ENCODE measurements at regions not wholly inside any gene's neighbourhood (a gene's known extent, or its start where the extent isn't known, plus 50 kb on each side); places are given as distances from the start of the nearest gene placed in this dataset.

- DNase-seq, result no peak
Observed at GRCh38 chr6:113741651-113742050, 115.5 kb upstream of the MARCKS start.

GRCh38 chr6:113742342-113742741 is 114.8 kb upstream of the MARCKS start:
- no peak for DNase-seq

- DNase-seq, result no peak
Observed at GRCh38 chr6:113744861-113745260, 112.3 kb upstream of the MARCKS start.

GRCh38 chr6:113750151-113750855 is 106.8 kb upstream of the MARCKS start:
- no peak for DNase-seq

DNA sequence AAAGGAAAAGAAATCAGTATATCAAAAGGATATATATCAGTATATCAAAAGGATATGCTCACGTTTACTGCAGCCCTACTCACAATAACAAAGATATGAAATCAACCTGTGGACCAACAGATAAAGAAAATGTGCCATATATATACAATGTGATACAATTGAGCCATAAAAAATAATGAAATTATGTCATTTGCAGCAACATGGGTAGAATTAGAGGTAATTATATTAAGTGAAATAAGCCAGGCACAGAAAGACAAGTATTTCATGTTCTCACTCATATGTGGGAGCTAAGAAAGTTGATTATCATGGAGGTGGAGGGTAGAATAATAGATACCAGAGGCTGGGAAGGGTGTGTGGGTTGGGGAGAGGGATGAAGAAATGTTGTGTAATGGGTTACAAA is 102.9 kb upstream of the MARCKS start:
- no peak for DNase-seq

DNA sequence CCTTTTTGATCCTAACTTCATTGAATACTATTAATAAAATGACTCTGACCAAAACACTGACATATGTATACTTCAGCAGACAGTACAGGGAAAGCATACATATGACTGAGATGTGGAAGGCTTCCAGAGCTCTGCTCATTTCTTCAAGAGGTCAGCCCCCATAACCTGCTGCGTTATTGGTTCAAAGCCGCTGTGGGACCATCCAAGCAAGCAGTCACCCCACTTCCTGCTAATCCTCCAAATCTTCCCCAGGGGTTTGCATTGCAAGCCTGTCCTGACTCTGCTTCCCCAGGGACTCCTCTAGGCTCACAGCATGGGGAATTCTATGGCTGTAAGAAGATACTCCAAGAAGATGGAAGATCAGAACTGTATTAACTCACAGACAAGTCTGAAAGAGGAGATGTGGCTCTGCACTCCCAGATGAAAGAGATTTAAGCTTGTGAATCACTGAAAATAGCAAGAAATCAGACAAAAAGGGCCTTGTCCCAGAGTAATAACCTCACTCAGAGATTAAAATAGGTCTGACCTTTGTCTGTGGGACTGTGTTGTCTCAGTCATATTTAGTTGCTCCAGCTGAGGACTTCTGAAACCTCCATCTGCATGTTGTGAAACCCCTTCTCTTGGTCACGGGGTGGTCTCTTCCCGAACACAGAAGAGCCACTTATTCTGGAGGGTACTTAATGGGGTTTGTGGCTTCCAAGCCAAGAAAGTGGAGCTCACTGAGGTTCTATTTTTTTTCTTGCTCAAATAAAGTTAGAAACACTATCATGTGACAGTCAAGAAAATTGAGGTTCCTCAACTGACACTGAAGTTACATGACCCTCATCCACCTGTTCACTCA is 101.5 kb upstream of the MARCKS start:
- no peak for DNase-seq

DNA sequence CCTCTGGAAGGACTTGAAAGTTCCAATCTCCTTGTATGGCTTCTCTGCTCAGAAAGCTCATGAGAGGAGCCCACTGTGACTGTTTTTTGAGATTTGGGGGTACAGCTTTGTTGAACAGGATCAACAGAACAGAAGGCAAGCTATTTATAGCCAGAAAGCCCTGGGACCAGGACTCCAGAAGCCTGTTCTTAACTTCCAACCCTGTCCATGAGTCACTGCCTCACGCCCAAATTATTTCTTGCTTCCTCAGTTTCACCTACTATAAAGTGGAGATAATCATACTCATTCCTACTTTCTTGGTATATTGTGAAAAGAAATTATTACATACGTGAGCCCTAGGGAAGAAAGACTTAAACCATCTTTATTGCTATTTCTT is 100.9 kb upstream of the MARCKS start:
- DNase-seq, result no peak

DNA sequence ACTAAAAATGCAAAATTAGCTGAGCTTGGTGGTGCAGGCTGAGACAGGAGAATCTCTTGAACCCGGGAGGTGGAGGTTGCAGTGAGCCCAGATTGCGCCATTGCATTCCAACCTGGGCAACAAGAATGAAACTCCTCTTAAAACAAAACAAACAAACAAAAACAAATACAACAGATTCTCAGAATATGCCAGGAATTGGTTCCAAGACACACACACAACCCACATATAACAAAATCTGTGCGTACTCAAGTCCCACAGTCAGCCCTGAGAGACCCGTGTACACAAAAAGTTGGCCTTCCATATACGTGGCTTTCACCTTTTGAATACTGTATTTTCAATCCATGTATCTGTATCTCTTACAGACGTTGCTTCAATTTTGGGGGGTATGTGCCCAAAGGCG is 98.9 kb upstream of the MARCKS start:
- no peak for DNase-seq

- no peak for DNase-seq
Observed at GRCh38 chr6:113758826-113759574, 98.1 kb upstream of the MARCKS start.

DNA sequence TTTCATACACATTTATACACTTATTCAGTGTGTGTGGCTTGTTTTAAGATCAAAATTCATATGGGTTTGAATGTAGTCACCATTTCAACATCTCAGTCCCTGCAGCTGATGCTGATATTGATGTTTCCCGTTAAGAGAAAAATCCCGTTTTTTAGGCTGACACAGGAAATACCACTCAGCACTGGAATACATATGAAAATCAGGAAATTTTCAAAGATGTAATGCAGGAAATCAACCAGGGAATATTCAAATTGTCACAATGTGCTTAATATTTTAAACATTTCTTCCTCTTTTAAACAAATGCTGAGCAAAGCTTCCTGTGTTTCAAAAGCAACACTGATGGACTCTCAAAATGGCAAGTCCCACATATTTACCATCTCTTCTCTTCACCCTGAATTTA is 94.5 kb upstream of the MARCKS start:
- DNase-seq, result no peak

DNA sequence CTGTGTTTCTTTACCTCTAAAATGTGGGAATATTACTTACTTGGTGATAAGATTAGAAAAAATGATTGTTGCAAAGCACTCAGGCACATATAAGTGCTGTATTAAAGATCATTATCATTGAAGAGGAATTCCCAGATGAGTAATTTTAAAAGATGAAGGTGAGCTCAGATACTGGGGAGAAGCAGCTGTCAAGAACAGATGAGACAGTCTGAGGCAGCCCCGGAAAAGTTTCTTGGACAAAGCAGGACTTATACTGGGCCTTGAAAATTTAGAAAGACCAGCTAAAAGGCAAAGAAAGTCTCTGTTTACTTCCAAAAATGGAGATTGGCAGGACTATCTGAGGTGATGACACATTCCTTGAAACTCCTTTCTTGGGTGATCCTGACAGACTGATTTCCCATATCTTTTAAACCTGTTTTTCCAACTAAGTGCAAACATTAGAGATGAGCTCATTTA is 93.8 kb upstream of the MARCKS start:
- no peak for DNase-seq

- no peak for DNase-seq
Observed at GRCh38 chr6:113763876-113764275, 93.3 kb upstream of the MARCKS start.

DNA sequence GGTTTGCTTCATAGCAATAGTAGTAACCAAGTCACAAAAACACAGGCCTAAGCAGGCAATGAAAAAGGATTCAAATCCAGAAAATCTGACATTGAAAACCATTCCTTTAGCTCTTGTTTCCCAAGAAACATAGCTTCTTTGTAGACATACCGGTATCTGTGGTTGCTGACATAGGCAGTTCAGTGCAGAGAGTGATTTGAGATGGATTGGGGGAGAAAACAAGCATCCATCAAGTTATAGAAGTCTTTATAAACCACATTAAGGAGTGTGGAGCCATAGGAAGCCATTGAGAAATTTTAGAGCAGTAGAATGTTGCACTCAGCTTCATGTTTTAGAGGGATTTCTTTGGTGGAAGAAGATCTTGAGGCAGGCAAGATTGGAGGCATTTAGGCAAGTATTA is 91.2 kb upstream of the MARCKS start:
- no peak for DNase-seq

DNA sequence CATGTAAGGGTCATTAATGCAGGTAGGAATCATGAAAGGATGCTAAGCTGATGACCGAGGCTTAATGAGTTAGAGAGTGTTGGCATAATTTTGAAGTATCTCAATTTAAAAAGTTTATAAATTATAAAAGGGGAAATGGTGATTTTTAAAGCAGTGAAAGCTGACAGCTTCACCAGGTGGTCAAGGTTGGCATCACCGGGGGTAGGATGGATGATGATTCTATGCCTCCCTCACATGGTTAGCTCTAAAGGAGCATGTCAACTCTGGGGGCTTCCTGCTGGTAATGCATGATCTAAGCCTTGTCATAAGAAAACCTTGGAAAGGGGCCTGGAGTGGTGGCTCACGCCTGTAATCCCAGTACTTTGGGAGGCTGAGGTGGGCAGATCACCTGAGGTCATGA is 89.2 kb upstream of the MARCKS start:
- no peak for DNase-seq

- DNase-seq, result no peak
Observed at GRCh38 chr6:113772961-113773360, 84.2 kb upstream of the MARCKS start.

- DNase-seq, result no peak
Observed at GRCh38 chr6:113774127-113774825, 82.9 kb upstream of the MARCKS start.

DNA sequence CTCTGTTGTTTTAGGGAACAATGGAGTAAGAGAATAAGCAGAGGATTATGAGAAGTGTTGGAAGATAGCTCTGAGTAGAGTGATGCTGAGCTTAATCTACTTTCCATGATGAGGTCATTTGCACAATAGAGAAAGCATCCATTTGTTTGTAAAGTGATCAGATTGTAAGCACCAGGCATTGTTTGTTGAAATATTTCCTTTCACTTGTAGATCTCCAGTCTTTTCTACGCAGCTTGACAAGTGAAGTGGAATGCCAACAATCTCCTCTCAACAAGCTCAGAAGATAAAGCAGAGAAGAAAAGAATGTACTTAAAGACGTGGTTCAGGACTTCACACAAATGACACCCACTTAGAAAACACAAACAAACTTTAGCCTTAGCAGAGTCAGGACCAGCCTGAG is 80.1 kb upstream of the MARCKS start:
- DNase-seq, result no peak

DNA sequence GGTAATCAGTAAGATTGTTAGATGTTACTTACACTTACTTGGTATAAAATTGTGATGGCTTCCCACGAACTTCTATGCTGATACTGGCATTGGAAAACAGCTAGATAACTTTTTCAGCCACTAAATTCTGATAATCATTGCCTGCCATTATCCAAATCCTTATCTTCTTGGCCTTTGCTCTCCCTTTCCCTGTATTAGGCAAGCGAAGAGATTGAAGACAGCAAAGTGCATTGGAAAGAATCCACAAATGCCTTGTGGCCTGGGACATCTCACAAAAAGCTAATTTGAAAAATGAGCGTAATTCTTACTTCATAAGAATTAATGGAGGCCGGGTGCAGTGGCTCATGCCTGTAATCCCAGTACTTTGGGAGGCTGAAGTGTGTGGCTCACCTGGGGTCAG is 79.5 kb upstream of the MARCKS start:
- DNase-seq, result no peak

DNA sequence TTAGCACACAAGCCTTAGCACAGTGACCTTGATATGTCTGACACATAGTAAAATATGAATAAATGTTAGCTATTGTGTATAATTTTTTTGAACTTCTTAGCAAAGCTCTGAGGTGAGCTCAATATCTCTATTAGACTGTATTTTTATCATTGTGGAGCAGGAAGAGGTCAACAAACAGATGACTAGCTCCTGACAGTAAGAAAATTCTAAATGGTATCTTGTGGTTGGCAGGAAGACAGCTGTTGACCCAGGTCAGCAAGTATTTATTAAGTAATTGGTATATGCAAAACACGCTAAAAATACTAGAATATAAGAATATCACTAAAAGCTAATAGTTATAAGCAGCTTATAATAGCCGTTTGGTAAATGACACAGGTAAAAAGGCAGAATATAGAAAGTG is 77.5 kb upstream of the MARCKS start:
- DNase-seq, result no peak

GRCh38 chr6:113782636-113783035 is 74.5 kb upstream of the MARCKS start:
- no peak for DNase-seq

GRCh38 chr6:113786168-113786567 is 71.0 kb upstream of the MARCKS start:
- DNase-seq, result no peak

GRCh38 chr6:113788586-113788985 is 68.6 kb upstream of the MARCKS start:
- DNase-seq, result no peak

Data from muscle of arm (tissue), 1 donor.